ENCODE measurements at regions not wholly inside any gene's neighbourhood (a gene's known extent, or its start where the extent isn't known, plus 50 kb on each side); places are given as distances from the start of the nearest gene placed in this dataset.

- H3K4me1 ChIP-seq (replicated peaks; ENCODE audit: insufficient read depth), result no peaks in the 10 kb centered on the region
- H3K79me2 ChIP-seq (ENCODE audit: low read depth), result no peaks in the 10 kb centered on the region
- H3K27ac ChIP-seq, result no peak overlapping the region
- intact Hi-C loops (cut with micrococcal nuclease; ENCODE audit: unreplicated experiment), result no loop called here
- DNase-seq, result no peak
- H4K20me1 ChIP-seq (ENCODE audit: insufficient read depth), result no peaks in the 10 kb centered on the region
- no peak overlapping the region for H3K4me3 ChIP-seq
- no peaks in the 10 kb centered on the region for H3K36me3 ChIP-seq (ENCODE audit: low read depth)
- no TSS peak for BruUV-seq (replicated peaks)
- no peak for TF ChIP-seq EZH2 (IDR thresholded peaks at IDR 0.05; ENCODE audit: low read depth)
- TF ChIP-seq, protein P1, sequence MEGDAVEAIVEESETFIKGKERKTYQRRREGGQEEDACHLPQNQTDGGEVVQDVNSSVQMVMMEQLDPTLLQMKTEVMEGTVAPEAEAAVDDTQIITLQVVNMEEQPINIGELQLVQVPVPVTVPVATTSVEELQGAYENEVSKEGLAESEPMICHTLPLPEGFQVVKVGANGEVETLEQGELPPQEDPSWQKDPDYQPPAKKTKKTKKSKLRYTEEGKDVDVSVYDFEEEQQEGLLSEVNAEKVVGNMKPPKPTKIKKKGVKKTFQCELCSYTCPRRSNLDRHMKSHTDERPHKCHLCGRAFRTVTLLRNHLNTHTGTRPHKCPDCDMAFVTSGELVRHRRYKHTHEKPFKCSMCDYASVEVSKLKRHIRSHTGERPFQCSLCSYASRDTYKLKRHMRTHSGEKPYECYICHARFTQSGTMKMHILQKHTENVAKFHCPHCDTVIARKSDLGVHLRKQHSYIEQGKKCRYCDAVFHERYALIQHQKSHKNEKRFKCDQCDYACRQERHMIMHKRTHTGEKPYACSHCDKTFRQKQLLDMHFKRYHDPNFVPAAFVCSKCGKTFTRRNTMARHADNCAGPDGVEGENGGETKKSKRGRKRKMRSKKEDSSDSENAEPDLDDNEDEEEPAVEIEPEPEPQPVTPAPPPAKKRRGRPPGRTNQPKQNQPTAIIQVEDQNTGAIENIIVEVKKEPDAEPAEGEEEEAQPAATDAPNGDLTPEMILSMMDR (conservative IDR thresholded peaks at IDR 0.05), result no peak
- no peak overlapping the region for H3K4me2 ChIP-seq
- H3F3A ChIP-seq (ENCODE audit: insufficient read depth, low read depth), result no peaks in the 10 kb centered on the region
- H3K9me3 ChIP-seq (ENCODE audit: insufficient read depth, low read depth), result no peaks in the 10 kb centered on the region
- H2AFZ ChIP-seq, result no peak overlapping the region
- H3K27me3 ChIP-seq (ENCODE audit: insufficient read depth, low read depth), result no peaks in the 10 kb centered on the region
- ChIA-PET CTCF (no interaction called here), POLR2A (ENCODE audit: unreplicated experiment) (no interaction called here)
- H3K9me2 ChIP-seq (ENCODE audit: insufficient read depth), result no peaks in the 10 kb centered on the region
These were observed 74.6 kb upstream of the PDZRN3 start for GRCh38 chr3:73699327-73699726.

- CTCF ChIA-PET, result no interaction called here
- intact Hi-C loops (cut with micrococcal nuclease; ENCODE audit: unreplicated experiment), result no loop called here
- no peaks in the 10 kb centered on the region for H4K20me1 ChIP-seq (ENCODE audit: insufficient read depth)
- H3K9me2 ChIP-seq (ENCODE audit: insufficient read depth), result no peaks in the 10 kb centered on the region
- H2AFZ ChIP-seq, result no peak overlapping the region
- H3K27ac ChIP-seq, result no peak overlapping the region
- POLR2A ChIA-PET (ENCODE audit: unreplicated experiment), result no interaction called here
- H3K36me3 ChIP-seq (ENCODE audit: low read depth), result no peaks in the 10 kb centered on the region
- H3K4me3 ChIP-seq, result no peak overlapping the region
- no peak for DNase-seq
- TF ChIP-seq, protein P1 (conservative IDR thresholded peaks at IDR 0.05), result no peak
- H3F3A ChIP-seq (ENCODE audit: insufficient read depth, low read depth), result no peaks in the 10 kb centered on the region
- no peaks in the 10 kb centered on the region for H3K9me3 ChIP-seq (ENCODE audit: insufficient read depth, low read depth)
- no peak overlapping the region for H3K4me2 ChIP-seq
- H3K4me1 ChIP-seq (replicated peaks; ENCODE audit: insufficient read depth), result no peaks in the 10 kb centered on the region
- H3K27me3 ChIP-seq (ENCODE audit: insufficient read depth, low read depth), result no peaks in the 10 kb centered on the region
- no peaks in the 10 kb centered on the region for H3K79me2 ChIP-seq (ENCODE audit: low read depth)
- BruUV-seq (replicated peaks), result no TSS peak
These were observed 72.3 kb upstream of the PDZRN3 start for GRCh38 chr3:73697020-73697419.

DNA sequence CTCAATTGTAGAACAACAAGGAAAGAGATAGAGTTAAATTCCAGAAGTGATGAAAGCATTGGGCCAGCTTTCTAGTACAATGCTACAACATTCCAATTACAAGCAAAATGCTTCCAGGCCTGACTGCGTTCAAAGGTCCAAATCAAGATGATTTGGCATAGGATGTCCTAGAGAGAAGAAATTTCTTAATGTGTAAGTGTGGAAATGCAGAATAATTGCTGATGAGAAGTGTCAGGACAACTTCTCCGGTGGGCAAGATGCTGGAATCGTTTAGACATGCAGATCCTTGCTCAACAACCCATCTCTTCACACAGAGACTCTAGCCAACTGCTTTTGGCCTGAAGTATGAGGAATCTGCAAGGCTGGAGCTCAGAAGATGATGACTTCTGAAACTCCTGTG is 71.1 kb upstream of the PDZRN3 start:
- intact Hi-C loops (cut with micrococcal nuclease; ENCODE audit: unreplicated experiment), result no loop called here
- Histone ChIP-seq H2AFZ (no peak overlapping the region), H3K9me3 (ENCODE audit: insufficient read depth, low read depth) (no peaks in the 10 kb centered on the region), H3K27ac (no peak overlapping the region), H3K79me2 (ENCODE audit: low read depth) (no peaks in the 10 kb centered on the region), H3K4me3 (no peak overlapping the region), H3K27me3 (ENCODE audit: insufficient read depth, low read depth) (no peaks in the 10 kb centered on the region), H3K9me2 (ENCODE audit: insufficient read depth) (no peaks in the 10 kb centered on the region), H3K4me2 (no peak overlapping the region), H3F3A (ENCODE audit: insufficient read depth, low read depth) (no peaks in the 10 kb centered on the region), H4K20me1 (ENCODE audit: insufficient read depth) (no peaks in the 10 kb centered on the region), H3K4me1 (replicated peaks; ENCODE audit: insufficient read depth) (no peaks in the 10 kb centered on the region), H3K36me3 (ENCODE audit: low read depth) (no peaks in the 10 kb centered on the region)
- no TSS peak for BruUV-seq (replicated peaks)
- DNase-seq, result no peak
- CTCF ChIA-PET, result no interaction called here
- POLR2A ChIA-PET (ENCODE audit: unreplicated experiment), result no interaction called here
- TF ChIP-seq, protein P1 (conservative IDR thresholded peaks at IDR 0.05), result no peak
- TF ChIP-seq EZH2 (IDR thresholded peaks at IDR 0.05; ENCODE audit: low read depth), result no peak

Measured in PC-9 (cell line).